Activated CD8-positive, alpha-beta memory T cell treated with anti-CD3 and anti-CD28 coated beads, Interleukin-2, amount 50 U/mL, for 48 hours (primary cell): ENCODE measurements at regions not wholly inside any gene's neighbourhood (a gene's known extent, or its start where the extent isn't known, plus 50 kb on each side); places are given as distances from the start of the nearest gene placed in this dataset.

Experiments
- DNase-seq: peaks from one replicate; pipeline ENCODE4 v3.0.0-alpha.2; 2020

GRCh38 chr11:104325093-104325492, 161.1 kb upstream of the PDGFD start:
- DNase-seq: no peak

GRCh38 chr11:104324276-104324675, 160.3 kb upstream of the PDGFD start:
- DNase-seq: no peak

GRCh38 chr11:104323841-104324240, 159.9 kb upstream of the PDGFD start:
- no peak for DNase-seq

- DNase-seq: no peak
These were observed 158.7 kb upstream of the PDGFD start for GRCh38 chr11:104322696-104323095.

GRCh38 chr11:104320956-104321355, 157.0 kb upstream of the PDGFD start:
- no peak for DNase-seq

GRCh38 chr11:104320097-104320496, 156.2 kb upstream of the PDGFD start:
- no peak for DNase-seq

- DNase-seq: no peak
These were observed 155.4 kb upstream of the PDGFD start for GRCh38 chr11:104319396-104319795.

- DNase-seq: no peak
These were observed 143.0 kb upstream of the PDGFD start for GRCh38 chr11:104306862-104307474.

GRCh38 chr11:104301776-104302175, 137.8 kb upstream of the PDGFD start:
- no peak for DNase-seq

GRCh38 chr11:104291646-104292045, 127.7 kb upstream of the PDGFD start:
- DNase-seq: no peak

GRCh38 chr11:104286129-104286528, 122.2 kb upstream of the PDGFD start:
- no peak for DNase-seq

GRCh38 chr11:104279587-104279986, 115.6 kb upstream of the PDGFD start:
- no peak for DNase-seq

- no peak for DNase-seq
These were observed 112.0 kb upstream of the PDGFD start for GRCh38 chr11:104275992-104276391.

GRCh38 chr11:104260456-104260855, 96.5 kb upstream of the PDGFD start:
- no peak for DNase-seq

GRCh38 chr11:104259121-104259610, 95.2 kb upstream of the PDGFD start:
- DNase-seq: no peak

- DNase-seq: no peak
These were observed 92.6 kb upstream of the PDGFD start for GRCh38 chr11:104256525-104256924.

- peak; percentile 54 for DNase-seq
These were observed 90.4 kb upstream of the PDGFD start for GRCh38 chr11:104254347-104254746.

GRCh38 chr11:104246590-104246989, 82.6 kb upstream of the PDGFD start:
- no peak for DNase-seq

GRCh38 chr11:104238916-104239315, 75.0 kb upstream of the PDGFD start:
- DNase-seq: no peak

GRCh38 chr11:104225047-104225446, 61.1 kb upstream of the PDGFD start:
- DNase-seq: no peak

GRCh38 chr11:104222464-104222863, 58.5 kb upstream of the PDGFD start:
- DNase-seq: no peak

- DNase-seq: no peak
These were observed 57.5 kb upstream of the PDGFD start for GRCh38 chr11:104221455-104221854.

GRCh38 chr11:104219096-104219495, 55.1 kb upstream of the PDGFD start:
- no peak for DNase-seq

- no peak for DNase-seq
These were observed 50.6 kb upstream of the PDGFD start for GRCh38 chr11:104214517-104214916.
